IMR-90 (cell line): ENCODE measurements at regions not wholly inside any gene's neighbourhood (a gene's known extent, or its start where the extent isn't known, plus 50 kb on each side); places are given as distances from the start of the nearest gene placed in this dataset.

Source experiments
- ATAC-seq: fragments of 200-7000 bp; cut with Tn5 transposase; 2 replicates; pipeline ENCODE4 v1.9.1; 2020; ENCODE audit warnings: low read depth, mild to moderate bottlenecking, moderate library complexity
- BruUV-seq: library from RNA; stranded (reverse); fragments of 400-500 nt; replicated peaks from 2 replicates; lab custom pipeline; 2021; lab: Mats Ljungman, UMichigan
- CTCF ChIA-PET: fragments of 300-600 bp; formaldehyde crosslinking; extraction: SDS; loops from one replicate; lab custom pipeline; 2021; ENCODE audit warnings: antibody characterized with exemption; lab: Yijun Ruan, JAX
- POLR2A ChIA-PET: fragments of 300-600 bp; sonication (Branson Sonifier 250); formaldehyde crosslinking; loops from one replicate; lab custom pipeline; 2022; ENCODE audit warnings: antibody characterized with exemption; ENCODE audit not compliant: unreplicated experiment; lab: Charles Lee
- DNase-seq: peaks from one replicate; pipeline ENCODE4 v3.0.0; 2013
- H2AFZ ChIP-seq: replicated peaks from 2 replicates; pipeline ENCODE3; 2013; ENCODE audit warnings: low read length, mild to moderate bottlenecking; ENCODE audit not compliant: poor library complexity
- H2AK5ac ChIP-seq: 2 replicates; pipeline ENCODE4 v1.6.1; 2013; ENCODE audit warnings: low read depth, low read length, inconsistent platforms
- H2AK9ac ChIP-seq: replicated peaks from 2 replicates; pipeline ENCODE3; 2013; ENCODE audit warnings: mild to moderate bottlenecking, low read depth, low read length, moderate library complexity; ENCODE audit not compliant: poor library complexity
- H2BK120ac ChIP-seq: 2 replicates; pipeline ENCODE4 v1.6.1; 2013; ENCODE audit warnings: low read depth, low read length, inconsistent platforms
- H2BK15ac ChIP-seq: 3 replicates; pipeline ENCODE4 v1.6.1; 2013; ENCODE audit warnings: low read depth, low read length, inconsistent platforms
- H2BK20ac ChIP-seq: 2 replicates; pipeline ENCODE4 v1.6.1; 2013; ENCODE audit warnings: low read depth, mild to moderate bottlenecking, inconsistent platforms, low read length, moderate library complexity
- H2BK5ac ChIP-seq: 2 replicates; pipeline ENCODE4 v1.6.1; 2013; ENCODE audit warnings: mild to moderate bottlenecking, low read depth, low read length, inconsistent platforms; ENCODE audit not compliant: poor library complexity, severe bottlenecking
- H3K14ac ChIP-seq: replicated peaks from 2 replicates; pipeline ENCODE4 v1.6.1; 2013; ENCODE audit warnings: low read depth, low read length, inconsistent platforms
- H3K18ac ChIP-seq: 2 replicates; pipeline ENCODE4 v1.6.1; 2013; ENCODE audit warnings: low read depth, low read length, control low read depth
- H3K23ac ChIP-seq: 2 replicates; pipeline ENCODE4 v1.6.1; 2013; ENCODE audit warnings: low read depth, low read length, inconsistent platforms
- H3K27ac ChIP-seq: 2 replicates; pipeline ENCODE4 v1.5.1; 2013; ENCODE audit warnings: mild to moderate bottlenecking, control low read depth, low read length; ENCODE audit not compliant: insufficient read depth
- H3K27me3 ChIP-seq: 2 replicates; pipeline ENCODE4 v1.6.1; 2013; ENCODE audit warnings: low read length; ENCODE audit not compliant: control insufficient read depth, insufficient read depth
- H3K36me3 ChIP-seq: 2 replicates; pipeline ENCODE4 v1.6.1; 2013; ENCODE audit warnings: low read length, mixed read lengths; ENCODE audit not compliant: control insufficient read depth, insufficient read depth
- H3K4ac ChIP-seq: 2 replicates; pipeline ENCODE4 v1.6.1; 2013; ENCODE audit warnings: low read depth, low read length, inconsistent platforms
- H3K4me1 ChIP-seq: 2 replicates; pipeline ENCODE4 v1.6.1; 2013; ENCODE audit warnings: low read length, mixed read lengths; ENCODE audit not compliant: control insufficient read depth, insufficient read depth
- H3K4me2 ChIP-seq: 2 replicates; pipeline ENCODE4 v1.6.1; 2013; ENCODE audit warnings: low read depth, mild to moderate bottlenecking, control low read depth, low read length, moderate library complexity
- H3K4me3 ChIP-seq: 2 replicates; pipeline ENCODE4 v1.5.1; 2013; ENCODE audit warnings: low read depth, mild to moderate bottlenecking, control low read depth, low read length, moderate library complexity; ENCODE audit not compliant: insufficient read depth
- H3K56ac ChIP-seq: 2 replicates; pipeline ENCODE4 v1.6.1; 2013; ENCODE audit warnings: low read length, inconsistent platforms; ENCODE audit not compliant: insufficient read depth; ENCODE audit errors: extremely low read depth
- H3K79me1 ChIP-seq, 2 experiments: 2 replicates each; pipeline ENCODE4 v1.6.1; 2013; ENCODE audit warnings: low read length in 2 of 2, inconsistent platforms in 1 of 2, low read depth in 1 of 2
- H3K9ac ChIP-seq: 2 replicates; pipeline ENCODE4 v1.6.1; 2013; ENCODE audit warnings: low read depth, low read length, control low read depth
- H3K9me1 ChIP-seq: 2 replicates; pipeline ENCODE4 v1.6.1; 2013; ENCODE audit warnings: low read length, inconsistent platforms; ENCODE audit not compliant: insufficient read depth
- H3K9me3 ChIP-seq: 2 replicates; pipeline ENCODE4 v1.6.1; 2013; ENCODE audit warnings: low read length; ENCODE audit not compliant: control insufficient read depth, insufficient read depth
- H4K20me1 ChIP-seq: 2 replicates; pipeline ENCODE4 v1.6.1; 2013; ENCODE audit warnings: low read length, inconsistent platforms; ENCODE audit not compliant: insufficient read depth
- H4K5ac ChIP-seq: 2 replicates; pipeline ENCODE4 v1.6.1; 2013; ENCODE audit warnings: mild to moderate bottlenecking, low read depth, low read length, control low read depth
- H4K8ac ChIP-seq, 2 experiments: 2 replicates each; pipeline ENCODE4 v1.6.1; 2013; ENCODE audit warnings: low read depth in 2 of 2, low read length in 2 of 2, control low read depth in 1 of 2, inconsistent platforms in 1 of 2
- H4K91ac ChIP-seq: 2 replicates; pipeline ENCODE4 v1.6.1; 2013; ENCODE audit warnings: low read depth, low read length, inconsistent platforms; ENCODE audit not compliant: insufficient read depth
- CHD1 ChIP-seq: IDR thresholded peaks from 2 replicates; pipeline ENCODE4 v1.6.1; 2012; ENCODE audit warnings: low read depth, low read length, improper control_type of control experiment
- FOS ChIP-seq: fragments of 150-350 bp; IDR thresholded peaks from 2 replicates; pipeline ENCODE4 v1.6.1; 2016; ENCODE audit warnings: low read depth, low read length
- POLR2A ChIP-seq: IDR thresholded peaks from 2 replicates; pipeline ENCODE4 v1.6.1; 2012; ENCODE audit warnings: mild to moderate bottlenecking, low read depth, low read length
- RAD21 ChIP-seq: IDR thresholded peaks from 2 replicates; pipeline ENCODE4 v1.6.1; 2012; ENCODE audit warnings: low read length, improper control_type of control experiment
- RCOR1 ChIP-seq: IDR thresholded peaks from 2 replicates; pipeline ENCODE4 v1.6.1; 2012; ENCODE audit warnings: mild to moderate bottlenecking, low read length, improper control_type of control experiment; ENCODE audit not compliant: insufficient replicate concordance
- RFX5 ChIP-seq: IDR thresholded peaks from 2 replicates; pipeline ENCODE4 v1.8.0; 2012; ENCODE audit warnings: low read depth, mild to moderate bottlenecking, low read length, moderate library complexity
- WGBS, 2 experiments: methylation state at CpG; one replicate each; pipeline versions ENCODE4 v1.1.5 to v1.1.7; 2013; ENCODE audit warnings: missing lambda C conversion rate in 2 of 2; ENCODE audit not compliant: insufficient read length in 1 of 2; ENCODE audit errors: extremely low coverage in 2 of 2; 5-methylcytosine and 5-hydroxymethylcytosine counted together
- dilution Hi-C: fragments of 300-500 bp; cut with HindIII; formaldehyde crosslinking; loops from one replicate; pipeline ENCODE4 v1.14.3; 2018; ENCODE audit warnings: low sequenced_read_pairs; ENCODE audit not compliant: unreplicated experiment
- in situ Hi-C: fragments of 300-500 bp; cut with MboI; formaldehyde crosslinking; loops from 3 replicates; pipeline ENCODE4 v1.14.3; 2019; ENCODE audit warnings: low sequenced_read_pairs, inconsistent platforms, mixed read lengths
- intact Hi-C: fragments of 100-400 bp; cut with micrococcal nuclease; formaldehyde crosslinking; loops from 2 replicates; pipeline ENCODE4 v1.10.0; 2022
- TF ChIP-seq, protein P1 (sequence below): fragments of 150-350 bp; IDR thresholded peaks from 2 replicates; pipeline ENCODE4 v1.6.1; 2017; ENCODE audit warnings: mild to moderate bottlenecking, antibody characterized with exemption, low read length, low read depth
- TF ChIP-seq, protein P2 (sequence below): fragments of 150-350 bp; IDR thresholded peaks from 2 replicates; pipeline ENCODE4 v1.6.1; 2016; ENCODE audit warnings: low read depth, mild to moderate bottlenecking, low read length, moderate library complexity, borderline replicate concordance

DNA sequence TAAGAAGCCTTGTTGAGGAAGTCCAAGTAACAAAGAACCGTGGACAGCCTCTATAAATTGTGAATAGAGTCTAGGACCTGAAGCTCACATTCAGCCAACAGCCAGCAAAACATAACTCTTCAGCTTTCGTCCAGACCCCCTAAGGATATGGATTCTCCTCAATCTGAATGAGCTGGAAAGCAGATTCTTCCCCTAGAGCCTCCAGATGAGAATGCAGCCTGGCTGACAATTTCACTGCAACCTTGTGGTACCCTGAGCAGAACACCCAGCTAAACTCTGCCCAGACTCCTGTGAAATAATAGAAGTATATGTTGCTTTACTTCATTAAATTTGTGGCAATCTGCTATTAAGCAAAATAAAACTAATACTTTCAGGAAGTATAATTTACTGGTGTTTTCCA is 483.5 kb upstream of the SLC8A1 start:
- no peak overlapping the region for H3K18ac ChIP-seq
- ChIA-PET CTCF (no interaction called here), POLR2A (no interaction called here)
- H2BK20ac ChIP-seq, result no peak overlapping the region
- H3K4me1 ChIP-seq, result no peaks in the 10 kb centered on the region
- H2AFZ ChIP-seq, result no peak overlapping the region
- H3K4me2 ChIP-seq, result no peak overlapping the region
- in situ Hi-C loops (no loop called here), intact Hi-C loops (no loop called here), dilution Hi-C loops (no loop called here)
- no peak overlapping the region for H3K14ac ChIP-seq
- no peak overlapping the region for H2BK5ac ChIP-seq
- H3K23ac ChIP-seq, result no peak overlapping the region
- no peak for ATAC-seq
- no peak overlapping the region for H3K4me3 ChIP-seq
- no peaks in the 10 kb centered on the region for H3K36me3 ChIP-seq
- DNase-seq, result no peak
- TF ChIP-seq, protein P1, sequence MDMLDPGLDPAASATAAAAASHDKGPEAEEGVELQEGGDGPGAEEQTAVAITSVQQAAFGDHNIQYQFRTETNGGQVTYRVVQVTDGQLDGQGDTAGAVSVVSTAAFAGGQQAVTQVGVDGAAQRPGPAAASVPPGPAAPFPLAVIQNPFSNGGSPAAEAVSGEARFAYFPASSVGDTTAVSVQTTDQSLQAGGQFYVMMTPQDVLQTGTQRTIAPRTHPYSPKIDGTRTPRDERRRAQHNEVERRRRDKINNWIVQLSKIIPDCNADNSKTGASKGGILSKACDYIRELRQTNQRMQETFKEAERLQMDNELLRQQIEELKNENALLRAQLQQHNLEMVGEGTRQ, result no peak
- TF ChIP-seq, protein P2, sequence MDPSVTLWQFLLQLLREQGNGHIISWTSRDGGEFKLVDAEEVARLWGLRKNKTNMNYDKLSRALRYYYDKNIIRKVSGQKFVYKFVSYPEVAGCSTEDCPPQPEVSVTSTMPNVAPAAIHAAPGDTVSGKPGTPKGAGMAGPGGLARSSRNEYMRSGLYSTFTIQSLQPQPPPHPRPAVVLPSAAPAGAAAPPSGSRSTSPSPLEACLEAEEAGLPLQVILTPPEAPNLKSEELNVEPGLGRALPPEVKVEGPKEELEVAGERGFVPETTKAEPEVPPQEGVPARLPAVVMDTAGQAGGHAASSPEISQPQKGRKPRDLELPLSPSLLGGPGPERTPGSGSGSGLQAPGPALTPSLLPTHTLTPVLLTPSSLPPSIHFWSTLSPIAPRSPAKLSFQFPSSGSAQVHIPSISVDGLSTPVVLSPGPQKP, result no peak
- TF ChIP-seq POLR2A (no peak), RCOR1 (no peak), RFX5 (no peak), FOS (no peak), CHD1 (no peak), RAD21 (no peak)
- BruUV-seq, result no TSS peak
- no peak overlapping the region for H2AK9ac ChIP-seq
- H4K5ac ChIP-seq, result no peak overlapping the region
- H2AK5ac ChIP-seq, result no peak overlapping the region
- no peaks in the 10 kb centered on the region for H3K9me3 ChIP-seq
- no peaks in the 10 kb centered on the region for H3K27me3 ChIP-seq
- no peak overlapping the region for H4K8ac ChIP-seq
- no peaks in the 10 kb centered on the region for H3K79me1 ChIP-seq
- H3K4ac ChIP-seq, result no peak overlapping the region
- no peak overlapping the region for H4K91ac ChIP-seq
- H3K9ac ChIP-seq, result no peak overlapping the region
- no CpG with 5 or more reads among the region's 2 CpGs for WGBS, 2 experiments
- H3K9me1 ChIP-seq, result no peaks in the 10 kb centered on the region
- H2BK120ac ChIP-seq, result no peak overlapping the region
- no peaks in the 10 kb centered on the region for H4K20me1 ChIP-seq
- H2BK15ac ChIP-seq, result no peak overlapping the region
- H3K27ac ChIP-seq, result no peak overlapping the region
- H3K56ac ChIP-seq, result no peak overlapping the region
